HG03521 (cell line): ENCODE measurements at regions not wholly inside any gene's neighbourhood (a gene's known extent, or its start where the extent isn't known, plus 50 kb on each side); places are given as distances from the start of the nearest gene placed in this dataset.
"Not testable (repeated sequence)": the region's sequence is repeated elsewhere in the genome, so short reads cannot be mapped to it uniquely, and the experiment has no call there.

ENCODE experiments used
- ATAC-seq: cut with Tn5 transposase; IDR thresholded peaks from one replicate; pipeline ENCODE4 v1.9.1; 2021; ENCODE audit warnings: mild to moderate bottlenecking, moderate library complexity; ENCODE audit not compliant: unreplicated experiment

DNA sequence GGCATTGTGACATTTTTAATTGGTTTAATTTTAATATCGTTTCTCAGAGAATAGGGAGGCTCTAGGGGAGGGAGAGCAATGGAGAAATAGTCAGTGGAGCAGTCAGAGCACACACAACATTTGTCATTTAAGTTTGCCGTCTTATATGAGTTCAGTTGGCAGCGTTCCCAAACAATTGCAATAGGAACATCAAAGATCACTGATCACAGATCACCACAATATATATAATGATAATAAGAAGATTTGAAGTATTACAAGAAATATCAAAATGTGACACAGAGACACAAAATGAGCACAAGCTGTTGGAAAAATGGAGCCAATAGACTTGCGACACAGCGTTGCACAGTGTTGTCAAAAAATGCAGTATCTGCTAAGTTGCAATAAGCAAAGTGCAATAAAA is 303.7 kb downstream of the CDH19 start:
- no peak for ATAC-seq

GRCh38 chr18:66280470-66280869 is 323.4 kb downstream of the CDH19 start:
- ATAC-seq, result no peak

DNA sequence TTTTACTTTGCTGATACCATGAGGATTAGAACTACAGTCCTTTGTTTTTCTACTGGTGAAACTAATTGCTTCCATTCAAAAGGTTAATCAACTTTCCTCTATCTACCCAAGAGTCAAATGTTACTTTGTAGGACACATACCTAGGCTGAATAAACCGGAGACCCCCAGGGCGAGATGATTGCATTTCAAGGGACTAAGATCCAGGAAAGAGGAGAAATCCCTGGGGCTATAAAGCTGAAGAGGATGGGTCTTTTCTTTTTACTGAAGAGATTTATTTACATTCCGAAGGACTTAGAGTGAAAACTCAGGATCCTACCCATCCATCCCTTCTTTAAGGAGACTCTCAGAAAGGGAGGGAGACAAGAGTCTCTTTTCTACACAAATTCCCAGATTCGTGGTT is 331.9 kb downstream of the CDH19 start:
- ATAC-seq, result no peak

GRCh38 chr18:66264130-66264529 is 339.8 kb downstream of the CDH19 start:
- no peak for ATAC-seq

GRCh38 chr18:66254121-66254520 is 349.8 kb downstream of the CDH19 start:
- no peak for ATAC-seq

- ATAC-seq, result no peak
These were observed 351.2 kb downstream of the CDH19 start for GRCh38 chr18:66252703-66253102.

GRCh38 chr18:66235206-66235605 is 368.7 kb downstream of the CDH19 start:
- no peak for ATAC-seq

DNA sequence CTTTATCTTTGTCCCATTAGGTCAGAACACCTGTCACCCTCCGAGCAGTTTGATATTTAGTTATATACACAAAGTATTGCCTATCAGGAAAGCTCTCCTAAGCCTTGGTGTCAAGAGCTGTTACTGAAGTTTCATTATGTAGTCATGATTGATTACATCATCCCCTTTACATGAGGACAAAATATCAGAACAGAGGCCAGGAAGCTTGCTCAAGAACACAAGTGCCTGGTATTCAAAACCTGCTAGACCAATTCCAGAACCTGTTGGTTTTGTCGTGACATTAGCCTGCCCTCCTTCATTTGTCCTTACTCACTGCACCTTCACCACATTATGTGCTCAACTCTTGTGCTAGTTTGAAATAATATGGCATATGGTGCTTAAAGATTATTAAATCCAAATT is 377.1 kb downstream of the CDH19 start:
- no peak for ATAC-seq

- ATAC-seq, result not testable (repeated sequence)
These were observed 380.6 kb downstream of the CDH19 start for GRCh38 chr18:66223317-66223716.

- ATAC-seq, result no peak
These were observed 381.7 kb downstream of the CDH19 start for GRCh38 chr18:66222174-66222573.

DNA sequence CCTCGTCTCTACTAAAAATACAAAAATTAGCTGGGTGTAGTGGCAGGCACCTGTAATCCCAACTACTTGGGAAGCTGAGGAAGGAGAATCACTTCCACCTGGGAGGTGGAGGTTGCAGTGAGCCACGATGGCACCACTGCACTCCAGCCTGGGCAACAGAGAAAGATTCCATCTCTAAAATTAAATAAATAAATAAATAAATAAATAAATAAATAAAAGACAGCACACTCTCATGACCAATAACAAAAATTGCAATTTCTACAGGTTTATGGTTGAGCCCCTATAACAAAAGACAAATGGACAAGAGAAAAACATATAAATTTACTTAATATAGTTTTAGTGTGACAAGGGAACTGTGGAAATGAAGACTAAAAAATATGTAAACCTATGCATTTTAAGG is 384.1 kb downstream of the CDH19 start:
- ATAC-seq, result no peak

DNA sequence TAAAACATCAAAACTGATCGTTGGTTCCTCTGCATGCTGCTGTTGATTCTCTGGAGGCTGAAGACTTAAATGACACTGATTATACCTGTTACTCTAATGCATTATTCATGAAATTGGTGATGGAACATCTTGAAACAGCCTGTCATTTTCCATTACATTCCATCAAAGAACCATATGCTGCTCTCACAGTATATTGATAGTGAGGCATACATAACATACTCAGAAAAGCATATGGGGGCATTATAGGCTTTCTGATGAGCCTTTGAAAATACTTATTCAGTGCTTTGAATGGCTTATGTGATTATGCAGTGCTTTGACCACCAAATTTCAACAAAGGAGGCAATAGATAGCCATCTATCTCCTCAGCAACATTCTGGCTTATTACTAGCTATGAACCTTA is 392.1 kb downstream of the CDH19 start:
- no peak for ATAC-seq

- no peak for ATAC-seq
These were observed 393.0 kb downstream of the CDH19 start for GRCh38 chr18:66210875-66211274.

DNA sequence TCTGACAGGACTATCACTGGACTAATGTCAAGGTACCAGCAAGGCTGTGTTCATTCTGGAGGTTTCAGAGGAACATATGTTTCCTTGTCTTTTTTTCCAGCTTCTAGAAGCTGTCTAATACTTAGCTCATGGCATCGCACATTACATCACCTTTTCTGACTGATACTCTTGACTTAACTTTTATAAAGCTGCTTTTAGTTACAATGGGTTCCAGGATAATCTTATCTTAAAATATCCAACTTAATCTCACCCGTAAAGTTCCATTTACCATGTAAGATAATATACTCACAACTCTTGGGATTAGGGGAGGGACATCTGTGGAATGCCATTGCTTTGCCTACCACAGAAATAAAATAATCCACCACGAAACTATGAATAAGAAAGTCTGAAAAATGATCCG is 394.2 kb downstream of the CDH19 start:
- ATAC-seq, result no peak

DNA sequence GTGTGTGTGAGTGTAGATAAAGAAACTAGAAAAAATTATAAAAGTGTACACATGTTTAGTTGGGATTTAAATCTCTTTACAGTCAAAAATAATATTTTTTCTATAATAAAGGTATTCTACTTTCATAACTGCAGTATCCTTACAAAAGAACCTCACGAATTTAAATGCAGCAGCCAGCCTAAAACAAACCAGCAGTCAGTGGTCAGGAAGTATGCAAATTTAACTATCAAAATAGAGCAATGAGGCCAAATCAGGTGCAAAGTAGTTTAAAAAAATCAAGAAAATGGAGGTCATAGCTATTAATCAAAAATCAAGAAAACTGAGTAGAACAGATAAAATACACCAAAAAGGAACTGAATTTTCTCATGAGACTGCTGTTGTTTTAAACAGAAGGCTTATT is 407.1 kb downstream of the CDH19 start:
- ATAC-seq, result no peak

DNA sequence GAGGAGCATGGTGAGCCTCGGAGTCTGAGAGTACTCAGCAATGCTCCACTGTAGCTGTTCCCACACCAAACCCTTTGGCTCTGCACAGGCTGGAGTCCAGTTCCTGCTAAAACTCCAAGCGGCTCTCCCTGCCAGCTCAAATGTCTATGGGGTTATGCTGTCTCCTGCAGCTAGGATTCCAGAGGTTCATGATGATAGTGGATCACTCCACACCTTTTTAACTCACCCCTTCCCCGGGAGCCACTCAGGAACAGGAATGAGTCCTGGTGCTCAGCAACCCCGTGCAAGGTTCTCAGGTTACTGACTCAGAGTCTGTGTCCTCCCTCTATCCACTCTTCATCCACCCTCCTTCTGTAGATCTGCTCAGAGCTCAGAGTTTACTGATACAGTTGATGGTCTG is 410.0 kb downstream of the CDH19 start:
- ATAC-seq, result no peak

DNA sequence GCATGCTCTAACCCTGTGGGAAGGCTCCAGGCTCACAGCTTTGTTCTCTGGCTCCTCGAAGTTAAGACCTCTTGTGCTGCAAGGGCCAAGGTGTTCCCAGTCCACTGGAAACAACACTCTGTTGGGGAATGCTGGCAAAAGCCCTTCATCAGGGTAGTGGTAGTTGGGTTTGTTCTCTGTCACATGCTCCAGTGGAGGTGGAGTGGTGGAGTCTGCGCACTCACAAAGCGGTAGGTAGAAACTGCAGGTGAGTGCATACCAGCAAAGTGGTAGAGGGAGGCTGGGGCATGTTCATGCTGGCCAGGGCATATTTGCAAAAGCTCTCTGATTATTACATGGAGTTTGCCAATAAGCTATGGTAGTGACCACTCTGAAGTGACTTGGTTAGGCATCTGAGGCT is 410.5 kb downstream of the CDH19 start:
- ATAC-seq, result no peak

DNA sequence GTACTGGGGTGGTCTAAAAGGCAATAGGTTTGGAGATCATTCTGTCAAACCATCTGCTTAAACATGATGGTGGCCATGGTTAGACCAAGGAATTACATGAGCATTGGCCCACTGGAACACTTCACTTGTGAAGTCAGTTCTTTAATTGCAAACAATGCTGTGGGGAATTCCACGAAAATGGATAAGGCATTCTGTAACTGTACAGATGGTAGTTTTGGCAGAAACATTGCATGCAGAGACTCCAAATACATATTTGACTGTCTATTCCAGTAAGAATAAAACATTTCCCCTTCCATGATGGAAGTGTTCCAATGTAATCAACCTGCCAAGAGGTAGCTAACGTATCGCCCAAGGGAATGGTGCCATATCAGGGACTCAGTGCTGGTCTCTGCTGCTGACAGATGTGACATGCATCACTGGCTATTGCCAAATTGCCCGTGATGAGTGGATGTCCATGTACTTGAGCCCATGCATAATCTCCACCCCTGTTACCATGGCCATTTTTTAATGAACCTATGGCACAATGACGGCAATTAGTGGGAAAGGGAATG is 417.9 kb downstream of the CDH7 start:
- no peak for ATAC-seq

GRCh38 chr18:66167829-66168684 is 417.2 kb downstream of the CDH7 start:
- no peak for ATAC-seq

- ATAC-seq, result no peak
These were observed 409.2 kb downstream of the CDH7 start for GRCh38 chr18:66160007-66160406.

GRCh38 chr18:66159451-66159850 is 408.6 kb downstream of the CDH7 start:
- no peak for ATAC-seq

- peak; percentile 61 for ATAC-seq
These were observed 406.3 kb downstream of the CDH7 start for GRCh38 chr18:66156946-66157687.
